Smooth muscle cell (in vitro differentiated cells): ENCODE measurements at regions not wholly inside any gene's neighbourhood (a gene's known extent, or its start where the extent isn't known, plus 50 kb on each side); places are given as distances from the start of the nearest gene placed in this dataset.

Experiments
- DNase-seq: peaks from one replicate; lab custom pipeline; 2025; ENCODE audit not compliant: unreplicated experiment; lab: John Stamatoyannopoulos, UW
- H2AFZ ChIP-seq: fragments of 200-600 bp; sonication (generic); 2 replicates; pipeline ENCODE4 v1.6.0; 2016; ENCODE audit warnings: antibody characterized with exemption, low read depth, mild to moderate bottlenecking
- H3F3A ChIP-seq: fragments of 200-600 bp; sonication (generic); 2 replicates; pipeline ENCODE4 v1.6.0; 2017; ENCODE audit warnings: antibody characterized with exemption, low read depth
- H3K27ac ChIP-seq: fragments of 200-600 bp; sonication (generic); 2 replicates; pipeline ENCODE4 v1.5.1; 2016; ENCODE audit warnings: low read depth, mild to moderate bottlenecking
- H3K27me3 ChIP-seq: fragments of 200-600 bp; sonication (generic); 2 replicates; pipeline ENCODE4 v1.6.1; 2016; ENCODE audit warnings: low read depth, mild to moderate bottlenecking
- H3K36me3 ChIP-seq: fragments of 200-600 bp; sonication (generic); 2 replicates; pipeline ENCODE4 v1.5.1; 2016; ENCODE audit warnings: low read depth
- H3K4me1 ChIP-seq: fragments of 200-600 bp; sonication (generic); 2 replicates; pipeline ENCODE4 v1.5.1; 2016; ENCODE audit warnings: low read depth
- H3K4me2 ChIP-seq: fragments of 200-600 bp; sonication (generic); 2 replicates; pipeline ENCODE4 v1.6.0; 2016; ENCODE audit warnings: mild to moderate bottlenecking
- H3K4me3 ChIP-seq: fragments of 200-600 bp; sonication (generic); 2 replicates; pipeline ENCODE4 v1.5.1; 2016; ENCODE audit warnings: mild to moderate bottlenecking
- H3K79me2 ChIP-seq: fragments of 200-600 bp; sonication (generic); 2 replicates; pipeline ENCODE4 v1.6.0; 2016; ENCODE audit warnings: low read depth, mild to moderate bottlenecking
- H3K9ac ChIP-seq: fragments of 200-600 bp; sonication (generic); 2 replicates; pipeline ENCODE4 v1.6.0; 2016; ENCODE audit warnings: low read depth
- H3K9me3 ChIP-seq: fragments of 200-600 bp; sonication (generic); replicated peaks from 2 replicates; pipeline ENCODE4 v1.5.1; 2016; ENCODE audit warnings: low read depth
- H4K20me1 ChIP-seq: fragments of 200-600 bp; sonication (generic); 2 replicates; pipeline ENCODE4 v1.6.0; 2016; ENCODE audit warnings: low read depth
- WGBS: methylation state at CpG from one replicate; pipeline ENCODE4 v1.1.7; 2016; ENCODE audit warnings: low lambda C conversion rate; 5-methylcytosine and 5-hydroxymethylcytosine counted together
- TF ChIP-seq, protein P1 (sequence below): fragments of 200-600 bp; sonication (generic); IDR thresholded peaks from 2 replicates; pipeline ENCODE4 v1.5.1; 2017; ENCODE audit warnings: borderline replicate concordance, mild to moderate bottlenecking, antibody characterized with exemption; ENCODE audit not compliant: insufficient read depth, poor library complexity, severe bottlenecking

DNA sequence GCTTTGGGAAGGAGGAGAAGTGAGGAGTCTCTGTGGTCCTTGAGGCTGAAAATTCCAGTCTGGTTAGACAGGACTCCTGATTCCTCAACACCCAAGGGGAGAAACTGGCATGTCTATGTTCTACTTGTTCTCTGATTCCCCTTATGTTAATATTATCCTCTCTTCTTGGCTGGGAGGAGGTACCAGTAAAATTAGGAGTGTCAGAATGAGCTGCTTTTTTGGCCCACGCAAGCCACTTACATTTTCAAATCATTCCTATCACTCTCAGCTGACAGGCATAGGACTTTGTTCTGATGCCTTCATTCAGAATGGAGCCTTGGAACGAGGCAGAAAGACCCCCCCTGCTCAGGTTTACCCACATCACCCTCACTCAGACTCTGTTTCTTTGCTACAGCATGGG lies 1077.2 kb downstream of the BCL11B start:
- H3K9ac ChIP-seq: no peak overlapping the region
- no peaks in the 10 kb centered on the region for H3K36me3 ChIP-seq
- H3K4me3 ChIP-seq: no peak overlapping the region
- WGBS: 83% methylated on average over 2 of the region's 2 CpGs
- H4K20me1 ChIP-seq: no peaks in the 10 kb centered on the region
- no peaks in the 10 kb centered on the region for H3K27me3 ChIP-seq
- no peak overlapping the region for H3K27ac ChIP-seq
- H3K4me2 ChIP-seq: no peak overlapping the region
- DNase-seq: no peak
- H3K4me1 ChIP-seq: peaks cover 4% of the 10 kb centered on the region
- H3F3A ChIP-seq: no peaks in the 10 kb centered on the region
- no peak overlapping the region for H2AFZ ChIP-seq
- TF ChIP-seq, protein P1, sequence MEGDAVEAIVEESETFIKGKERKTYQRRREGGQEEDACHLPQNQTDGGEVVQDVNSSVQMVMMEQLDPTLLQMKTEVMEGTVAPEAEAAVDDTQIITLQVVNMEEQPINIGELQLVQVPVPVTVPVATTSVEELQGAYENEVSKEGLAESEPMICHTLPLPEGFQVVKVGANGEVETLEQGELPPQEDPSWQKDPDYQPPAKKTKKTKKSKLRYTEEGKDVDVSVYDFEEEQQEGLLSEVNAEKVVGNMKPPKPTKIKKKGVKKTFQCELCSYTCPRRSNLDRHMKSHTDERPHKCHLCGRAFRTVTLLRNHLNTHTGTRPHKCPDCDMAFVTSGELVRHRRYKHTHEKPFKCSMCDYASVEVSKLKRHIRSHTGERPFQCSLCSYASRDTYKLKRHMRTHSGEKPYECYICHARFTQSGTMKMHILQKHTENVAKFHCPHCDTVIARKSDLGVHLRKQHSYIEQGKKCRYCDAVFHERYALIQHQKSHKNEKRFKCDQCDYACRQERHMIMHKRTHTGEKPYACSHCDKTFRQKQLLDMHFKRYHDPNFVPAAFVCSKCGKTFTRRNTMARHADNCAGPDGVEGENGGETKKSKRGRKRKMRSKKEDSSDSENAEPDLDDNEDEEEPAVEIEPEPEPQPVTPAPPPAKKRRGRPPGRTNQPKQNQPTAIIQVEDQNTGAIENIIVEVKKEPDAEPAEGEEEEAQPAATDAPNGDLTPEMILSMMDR: no peak
- H3K9me3 ChIP-seq: no peaks in the 10 kb centered on the region
- no peaks in the 10 kb centered on the region for H3K79me2 ChIP-seq

DNA sequence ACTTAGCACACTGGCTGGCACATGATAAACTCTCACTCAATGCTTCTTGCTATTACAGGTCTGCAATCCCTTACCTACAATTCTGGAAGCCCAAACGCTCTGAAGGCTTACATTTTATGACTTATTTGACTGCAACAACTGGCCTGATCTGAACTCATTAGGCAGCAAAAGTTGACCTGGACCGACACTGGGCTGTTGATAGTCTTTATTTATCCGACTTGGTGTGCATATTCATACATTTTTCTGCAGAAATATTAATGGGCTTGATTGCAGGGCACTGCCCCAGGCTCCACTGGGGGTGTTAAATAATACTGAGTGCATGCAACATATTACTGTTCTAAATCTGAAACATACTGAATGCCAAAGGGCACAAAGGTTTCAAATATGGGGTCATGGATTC lies 1076.7 kb downstream of the BCL11B start:
- Histone ChIP-seq H3K27me3 (peaks cover 3% of the 10 kb centered on the region), H3K36me3 (no peaks in the 10 kb centered on the region), H3K9ac (no peak overlapping the region), H3K27ac (no peak overlapping the region), H3K4me2 (no peak overlapping the region), H3K4me3 (no peak overlapping the region), H4K20me1 (no peaks in the 10 kb centered on the region), H3F3A (no peaks in the 10 kb centered on the region), H3K4me1 (peaks cover 4% of the 10 kb centered on the region), H3K9me3 (no peaks in the 10 kb centered on the region), H3K79me2 (no peaks in the 10 kb centered on the region), H2AFZ (no peak overlapping the region)
- DNase-seq: no peak
- TF ChIP-seq, protein P1: no peak
- 86% methylated on average over 3 of the region's 3 CpGs for WGBS

DNA sequence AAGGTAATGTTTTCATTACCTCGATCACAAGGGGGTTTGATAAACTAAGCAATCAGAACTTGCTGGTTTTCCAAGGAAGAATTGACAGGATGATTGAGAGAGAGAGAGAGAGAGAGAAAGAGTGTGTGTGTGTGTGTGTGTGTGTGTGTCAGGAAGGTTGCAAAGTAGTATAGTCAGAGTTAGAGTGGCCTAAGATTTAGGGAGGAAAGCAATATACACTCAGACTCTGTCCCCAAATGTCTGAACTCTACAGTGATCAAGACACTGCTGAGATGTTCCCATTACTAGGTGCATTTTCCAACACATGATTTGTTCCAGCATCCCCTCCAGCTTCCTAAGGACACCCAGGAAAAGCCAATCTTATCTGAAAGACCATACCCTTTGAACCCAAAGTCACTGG lies 1074.1 kb downstream of the BCL11B start:
- DNase-seq: no peak
- Histone ChIP-seq H3K9me3 (no peaks in the 10 kb centered on the region), H3K27ac (no peak overlapping the region), H3F3A (no peaks in the 10 kb centered on the region), H4K20me1 (no peaks in the 10 kb centered on the region), H3K4me3 (no peak overlapping the region), H3K4me2 (no peak overlapping the region), H3K36me3 (no peaks in the 10 kb centered on the region), H2AFZ (no peak overlapping the region), H3K27me3 (peaks cover 6% of the 10 kb centered on the region), H3K79me2 (no peaks in the 10 kb centered on the region), H3K4me1 (peaks cover 4% of the 10 kb centered on the region), H3K9ac (no peak overlapping the region)
- 92% methylated on average over 1 of the region's 1 CpG for WGBS
- TF ChIP-seq, protein P1: no peak

DNA sequence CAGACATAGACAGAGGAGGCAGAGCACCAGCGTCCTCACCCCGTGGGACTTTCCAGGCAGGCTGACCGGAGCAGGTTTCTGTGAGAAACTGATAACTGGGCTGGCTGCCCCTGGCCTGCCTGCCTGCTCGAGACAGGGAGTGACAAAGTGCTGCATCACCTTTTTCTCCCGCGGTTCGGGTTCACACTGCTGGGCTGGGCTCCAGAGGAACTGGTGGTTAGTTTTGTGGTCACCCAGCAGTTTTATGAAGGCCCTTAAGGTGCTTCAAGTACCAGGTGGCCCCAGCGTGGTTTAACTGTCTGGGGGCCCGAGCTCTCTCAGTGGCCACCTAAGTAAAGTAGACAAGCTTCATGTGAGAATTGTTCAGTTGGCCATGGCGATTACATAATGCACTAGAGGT lies 1073.6 kb downstream of the BCL11B start:
- Histone ChIP-seq H3K27me3 (peaks cover 6% of the 10 kb centered on the region), H3K79me2 (no peaks in the 10 kb centered on the region), H3K4me2 (no peak overlapping the region), H3K9me3 (no peaks in the 10 kb centered on the region), H2AFZ (no peak overlapping the region), H3F3A (no peaks in the 10 kb centered on the region), H3K36me3 (no peaks in the 10 kb centered on the region), H3K4me3 (no peak overlapping the region), H3K27ac (no peak overlapping the region), H3K4me1 (peaks cover 4% of the 10 kb centered on the region), H4K20me1 (no peaks in the 10 kb centered on the region), H3K9ac (no peak overlapping the region)
- 77% methylated on average over 10 of the region's 10 CpGs for WGBS
- TF ChIP-seq, protein P1: no peak
- no peak for DNase-seq
